ENCODE measurements at regions not wholly inside any gene's neighbourhood (a gene's known extent, or its start where the extent isn't known, plus 50 kb on each side); places are given as distances from the start of the nearest gene placed in this dataset.

DNA sequence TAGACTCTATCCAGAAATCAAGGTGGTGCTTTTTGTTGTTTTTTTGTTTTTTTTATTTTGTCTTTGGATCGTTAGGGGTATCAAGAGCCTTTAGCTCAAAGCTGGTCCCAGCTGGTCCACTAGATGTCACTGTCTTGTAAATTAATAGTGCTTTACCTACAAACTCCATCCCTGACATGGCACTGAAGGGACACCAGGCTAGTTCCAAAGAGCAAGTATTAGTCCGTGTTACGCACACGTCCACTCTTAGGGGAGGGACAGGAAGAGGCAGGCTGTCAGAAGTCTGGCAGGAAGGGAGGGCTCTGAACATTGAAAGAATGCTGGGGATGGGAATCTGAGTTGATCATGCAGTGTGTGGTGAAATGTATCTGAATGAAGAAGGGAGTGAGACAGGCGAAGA, 85.9 kb upstream of the CCBE1 start:
- Mint-ChIP-seq H3K4me3 (no peak overlapping the region), H3K36me3 (ENCODE audit: low read depth) (no peaks in the 10 kb centered on the region), H3K27ac (no peak overlapping the region), H3K4me1 (ENCODE audit: low read depth) (no peaks in the 10 kb centered on the region), H3K27me3 (ENCODE audit: low read depth) (peaks cover 8% of the 10 kb centered on the region), H3K9me3 (no peaks in the 10 kb centered on the region)

DNA sequence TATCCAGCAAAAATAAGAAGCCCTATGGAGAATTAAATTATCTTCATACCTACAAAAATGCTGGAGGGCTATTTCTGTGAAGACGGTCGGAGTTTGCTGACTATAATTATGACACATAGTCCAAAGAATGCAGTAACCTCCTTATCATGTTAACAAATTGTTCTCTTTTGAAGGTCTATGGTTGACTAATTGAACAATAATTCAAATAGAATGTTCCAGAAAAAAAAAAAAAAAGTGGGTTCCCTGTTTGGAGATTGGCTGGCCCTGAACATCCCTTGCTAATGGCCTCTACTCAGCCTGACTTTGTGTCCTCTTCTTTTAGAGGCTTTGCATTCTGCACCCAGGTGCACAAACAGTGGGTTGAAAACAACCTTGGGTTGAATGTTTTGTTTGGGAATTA, 82.8 kb upstream of the CCBE1 start:
- no peaks in the 10 kb centered on the region for H3K4me1 Mint-ChIP-seq (ENCODE audit: low read depth)
- H3K27me3 Mint-ChIP-seq (ENCODE audit: low read depth) = peaks cover 13% of the 10 kb centered on the region
- no peak overlapping the region for H3K27ac Mint-ChIP-seq
- no peak overlapping the region for H3K4me3 Mint-ChIP-seq
- H3K9me3 Mint-ChIP-seq = no peaks in the 10 kb centered on the region
- no peaks in the 10 kb centered on the region for H3K36me3 Mint-ChIP-seq (ENCODE audit: low read depth)

DNA sequence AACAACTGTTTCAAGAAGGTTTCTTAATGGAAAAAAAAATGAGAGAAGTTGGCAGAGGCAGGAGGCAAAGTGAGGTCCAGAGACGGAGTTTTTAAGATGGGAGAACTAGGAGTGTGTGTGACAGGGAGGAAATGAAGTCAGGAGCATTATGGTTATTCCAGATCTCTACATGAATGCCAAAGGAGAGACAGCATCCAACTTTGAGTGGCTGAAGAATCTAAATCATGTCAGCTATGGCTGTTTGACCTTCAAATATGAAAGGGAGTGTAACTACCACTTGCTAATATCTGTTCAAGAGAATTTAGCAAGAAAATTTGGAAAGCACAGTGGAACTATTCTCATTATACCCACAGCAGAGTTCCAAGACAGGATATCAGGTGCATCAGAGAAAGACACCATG, 81.2 kb upstream of the CCBE1 start:
- Mint-ChIP-seq H3K9me3 (no peaks in the 10 kb centered on the region), H3K27me3 (ENCODE audit: low read depth) (peaks cover 18% of the 10 kb centered on the region), H3K4me3 (no peak overlapping the region), H3K27ac (no peak overlapping the region), H3K36me3 (ENCODE audit: low read depth) (no peaks in the 10 kb centered on the region), H3K4me1 (ENCODE audit: low read depth) (no peaks in the 10 kb centered on the region)

DNA sequence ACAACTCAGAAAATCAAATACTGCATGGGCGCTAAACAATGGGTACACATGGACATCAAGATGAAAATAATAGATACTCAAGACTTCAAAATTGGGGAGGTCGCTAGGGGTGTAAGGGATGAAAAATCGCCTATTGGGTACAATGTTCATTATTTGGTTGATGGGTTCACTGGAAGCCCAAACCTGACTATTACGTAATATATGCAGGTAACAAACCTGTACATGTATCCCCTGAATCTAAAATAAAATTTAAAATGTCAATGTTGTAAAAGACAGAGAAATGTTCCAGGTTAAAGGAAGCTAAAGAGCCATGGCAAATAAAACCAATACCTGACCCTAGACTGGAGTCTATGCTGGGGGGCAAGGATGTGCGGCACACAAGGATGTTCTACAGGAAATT, 80.4 kb upstream of the CCBE1 start:
- no peaks in the 10 kb centered on the region for H3K9me3 Mint-ChIP-seq

GRCh38 chr18:59769129-59769865, 72.1 kb upstream of the CCBE1 start:
- Mint-ChIP-seq H3K4me3 (no peak overlapping the region), H3K36me3 (ENCODE audit: low read depth) (no peaks in the 10 kb centered on the region), H3K27me3 (ENCODE audit: low read depth) (peaks cover 8% of the 10 kb centered on the region), H3K9me3 (no peaks in the 10 kb centered on the region), H3K4me1 (ENCODE audit: low read depth) (no peaks in the 10 kb centered on the region), H3K27ac (no peak overlapping the region)

More for the DNA sequence above, 80.4 kb upstream of the CCBE1 start:
- H3K27ac Mint-ChIP-seq = no peak overlapping the region
- no peaks in the 10 kb centered on the region for H3K36me3 Mint-ChIP-seq (ENCODE audit: low read depth)
- H3K27me3 Mint-ChIP-seq (ENCODE audit: low read depth) = peaks cover 15% of the 10 kb centered on the region
- H3K4me1 Mint-ChIP-seq (ENCODE audit: low read depth) = no peaks in the 10 kb centered on the region
- no peak overlapping the region for H3K4me3 Mint-ChIP-seq

GRCh38 chr18:59768409-59768808, 71.2 kb upstream of the CCBE1 start:
- Mint-ChIP-seq H3K36me3 (ENCODE audit: low read depth) (no peaks in the 10 kb centered on the region), H3K4me3 (no peak overlapping the region), H3K9me3 (no peaks in the 10 kb centered on the region), H3K4me1 (ENCODE audit: low read depth) (no peaks in the 10 kb centered on the region), H3K27me3 (ENCODE audit: low read depth) (peaks cover 5% of the 10 kb centered on the region), H3K27ac (no peak overlapping the region)

GRCh38 chr18:59767732-59768131, 70.5 kb upstream of the CCBE1 start:
- Mint-ChIP-seq H3K27ac (no peak overlapping the region), H3K4me3 (no peak overlapping the region), H3K27me3 (ENCODE audit: low read depth) (peaks cover 4% of the 10 kb centered on the region), H3K4me1 (ENCODE audit: low read depth) (no peaks in the 10 kb centered on the region), H3K36me3 (ENCODE audit: low read depth) (no peaks in the 10 kb centered on the region), H3K9me3 (no peaks in the 10 kb centered on the region)

- no peaks in the 10 kb centered on the region for H3K27me3 Mint-ChIP-seq (ENCODE audit: low read depth)
- H3K36me3 Mint-ChIP-seq (ENCODE audit: low read depth) = no peaks in the 10 kb centered on the region
- H3K27ac Mint-ChIP-seq = no peak overlapping the region
- no peaks in the 10 kb centered on the region for H3K9me3 Mint-ChIP-seq
- no peak overlapping the region for H3K4me3 Mint-ChIP-seq
- no peaks in the 10 kb centered on the region for H3K4me1 Mint-ChIP-seq (ENCODE audit: low read depth)
These were observed 68.1 kb upstream of the CCBE1 start for GRCh38 chr18:59765343-59765742.

- H3K9me3 Mint-ChIP-seq = no peaks in the 10 kb centered on the region
- no peaks in the 10 kb centered on the region for H3K4me1 Mint-ChIP-seq (ENCODE audit: low read depth)
- no peaks in the 10 kb centered on the region for H3K27me3 Mint-ChIP-seq (ENCODE audit: low read depth)
- H3K27ac Mint-ChIP-seq = no peak overlapping the region
- no peak overlapping the region for H3K4me3 Mint-ChIP-seq
- no peaks in the 10 kb centered on the region for H3K36me3 Mint-ChIP-seq (ENCODE audit: low read depth)
These were observed 67.1 kb upstream of the CCBE1 start for GRCh38 chr18:59764281-59764680.

DNA sequence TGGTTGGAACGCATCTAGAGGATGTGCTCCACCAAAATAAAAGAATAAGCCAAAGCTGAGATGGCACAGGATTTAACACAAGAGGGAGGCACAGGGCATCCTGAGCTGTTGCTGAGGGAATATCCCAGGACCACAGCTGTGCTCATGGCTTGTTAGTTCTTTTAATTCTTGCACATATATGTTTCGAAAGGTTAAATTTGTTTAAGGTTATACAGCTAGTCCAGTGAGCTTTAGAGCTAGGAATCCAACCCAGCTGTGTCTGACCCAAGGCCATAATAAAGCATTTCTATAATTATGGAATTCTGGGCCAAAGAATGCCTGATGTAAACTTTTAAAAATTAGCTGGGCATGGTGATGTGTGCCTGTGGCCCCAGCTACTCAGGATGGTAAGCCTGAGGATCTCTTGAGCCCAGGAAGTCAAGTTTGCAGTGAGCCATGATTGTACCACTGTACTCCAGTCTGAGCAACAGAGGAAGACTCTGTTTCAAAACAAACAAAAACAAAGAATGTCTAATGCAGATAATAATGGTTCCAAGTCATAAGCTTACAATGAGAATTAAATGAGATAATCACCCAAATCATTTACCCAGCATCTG, 66.4 kb upstream of the CCBE1 start:
- Mint-ChIP-seq H3K27ac (no peak overlapping the region), H3K4me1 (ENCODE audit: low read depth) (no peaks in the 10 kb centered on the region), H3K36me3 (ENCODE audit: low read depth) (no peaks in the 10 kb centered on the region), H3K9me3 (no peaks in the 10 kb centered on the region), H3K4me3 (no peak overlapping the region), H3K27me3 (ENCODE audit: low read depth) (no peaks in the 10 kb centered on the region)

DNA sequence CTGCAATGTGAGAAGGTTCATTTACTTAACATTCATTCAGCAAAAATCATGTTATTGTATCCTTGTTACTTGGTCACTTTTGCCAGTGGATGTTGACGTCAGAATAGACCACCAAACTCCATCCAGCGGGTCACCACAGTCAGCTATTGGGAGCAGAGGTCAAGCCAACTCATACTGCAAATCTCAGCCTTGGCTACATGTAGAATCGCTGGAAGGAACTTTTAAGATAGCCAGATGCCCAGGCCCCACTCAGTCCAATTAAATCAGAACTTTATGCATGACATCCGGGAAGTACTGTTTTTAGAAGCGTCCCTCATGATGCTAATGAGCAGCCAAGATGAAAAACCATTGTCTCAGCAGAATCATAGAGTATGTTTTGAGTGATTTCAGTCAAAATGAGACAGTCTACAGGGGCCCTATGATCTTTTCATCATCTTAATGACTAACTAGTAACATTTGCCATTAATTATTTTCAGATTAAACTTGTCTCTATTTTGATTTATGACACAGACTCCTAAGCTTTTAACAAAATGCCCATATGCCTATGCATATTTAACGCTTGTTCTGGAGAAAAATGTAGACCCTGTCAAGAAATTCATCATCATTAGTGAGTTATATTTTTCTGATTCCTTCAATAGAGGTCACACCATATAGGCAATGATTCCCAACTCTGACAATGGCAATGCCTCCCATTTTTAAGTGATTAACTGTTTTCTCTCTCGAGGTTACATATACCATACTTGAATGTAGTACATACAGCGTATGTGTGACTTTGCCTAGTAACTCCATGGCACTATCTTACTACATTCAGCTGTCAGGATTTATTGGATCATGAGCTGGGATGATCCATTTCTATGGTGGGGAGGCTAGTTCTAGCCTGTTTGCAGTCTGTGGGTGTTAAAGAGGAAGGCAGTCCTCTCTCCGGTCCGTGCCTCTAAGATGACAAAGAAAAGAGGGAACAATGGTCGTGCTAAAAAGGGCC, 63.7 kb upstream of the CCBE1 start:
- H3K9me3 Mint-ChIP-seq = no peaks in the 10 kb centered on the region
- H3K4me1 Mint-ChIP-seq (ENCODE audit: low read depth) = no peaks in the 10 kb centered on the region
- H3K36me3 Mint-ChIP-seq (ENCODE audit: low read depth) = no peaks in the 10 kb centered on the region
- no peaks in the 10 kb centered on the region for H3K27me3 Mint-ChIP-seq (ENCODE audit: low read depth)
- no peak overlapping the region for H3K27ac Mint-ChIP-seq
- no peak overlapping the region for H3K4me3 Mint-ChIP-seq

DNA sequence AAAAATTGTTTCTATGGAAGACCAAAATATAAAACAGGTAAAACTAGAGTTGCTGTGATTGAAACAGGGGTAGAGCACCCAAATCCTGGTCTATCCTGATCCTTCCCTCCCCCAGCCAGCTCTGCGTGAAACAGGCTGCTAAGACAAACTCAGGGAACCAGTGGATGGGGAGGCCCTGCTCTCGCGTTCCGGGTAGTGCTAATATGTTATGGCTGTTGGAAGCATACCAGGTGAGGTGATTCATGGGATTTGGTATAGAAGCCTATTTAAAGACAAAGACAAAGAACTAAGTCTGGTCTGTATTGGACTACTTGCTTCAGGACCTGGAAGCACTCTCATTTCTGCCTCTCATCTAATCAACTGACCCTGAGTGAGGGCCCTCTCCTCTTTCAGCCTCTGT, 63.0 kb upstream of the CCBE1 start:
- Mint-ChIP-seq H3K36me3 (ENCODE audit: low read depth) (no peaks in the 10 kb centered on the region), H3K4me3 (no peak overlapping the region), H3K27ac (no peak overlapping the region), H3K27me3 (ENCODE audit: low read depth) (no peaks in the 10 kb centered on the region), H3K9me3 (no peaks in the 10 kb centered on the region), H3K4me1 (ENCODE audit: low read depth) (no peaks in the 10 kb centered on the region)

DNA sequence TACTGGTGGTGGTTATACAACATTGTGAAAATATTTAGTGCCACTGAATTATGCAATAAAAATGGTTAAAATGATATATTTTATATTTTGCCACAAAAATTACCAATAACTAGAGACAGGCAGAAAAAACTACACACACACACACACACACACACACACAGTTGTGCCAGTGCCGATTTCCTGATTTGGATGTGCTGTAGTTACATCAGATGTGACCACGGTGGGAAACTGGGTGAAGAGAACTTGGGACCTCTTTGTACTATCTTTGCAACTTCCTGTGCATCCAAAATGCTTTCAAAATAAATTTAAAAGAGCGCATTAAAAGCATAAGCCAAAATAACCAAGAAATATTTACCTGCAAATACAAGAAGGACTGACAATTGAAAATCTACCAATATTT, 61.6 kb upstream of the CCBE1 start:
- Mint-ChIP-seq H3K4me3 (no peak overlapping the region), H3K9me3 (no peaks in the 10 kb centered on the region), H3K27me3 (ENCODE audit: low read depth) (no peaks in the 10 kb centered on the region), H3K4me1 (ENCODE audit: low read depth) (no peaks in the 10 kb centered on the region), H3K27ac (no peak overlapping the region), H3K36me3 (ENCODE audit: low read depth) (no peaks in the 10 kb centered on the region)

DNA sequence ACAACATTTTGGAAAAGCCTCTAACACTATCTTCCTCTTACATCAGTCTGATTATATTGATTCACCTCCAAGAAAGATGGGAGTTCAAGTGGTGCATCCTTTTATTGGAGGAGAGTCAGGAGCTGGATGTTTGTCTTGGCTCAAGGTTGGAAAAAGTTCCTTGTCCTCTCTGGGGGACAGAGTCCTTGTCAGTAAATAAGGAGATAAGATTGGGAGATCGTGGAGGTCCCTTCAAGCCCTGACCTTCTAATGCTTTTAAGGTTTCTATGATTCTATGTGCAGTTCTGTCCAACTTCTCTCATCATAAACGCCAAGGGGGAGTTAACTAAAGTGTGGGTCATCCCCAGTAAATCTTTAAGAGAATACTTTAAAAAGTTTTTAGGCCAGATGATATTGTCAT, 60.9 kb upstream of the CCBE1 start:
- Mint-ChIP-seq H3K36me3 (ENCODE audit: low read depth) (no peaks in the 10 kb centered on the region), H3K4me1 (ENCODE audit: low read depth) (no peaks in the 10 kb centered on the region), H3K4me3 (no peak overlapping the region), H3K27me3 (ENCODE audit: low read depth) (no peaks in the 10 kb centered on the region), H3K9me3 (no peaks in the 10 kb centered on the region), H3K27ac (no peak overlapping the region)

DNA sequence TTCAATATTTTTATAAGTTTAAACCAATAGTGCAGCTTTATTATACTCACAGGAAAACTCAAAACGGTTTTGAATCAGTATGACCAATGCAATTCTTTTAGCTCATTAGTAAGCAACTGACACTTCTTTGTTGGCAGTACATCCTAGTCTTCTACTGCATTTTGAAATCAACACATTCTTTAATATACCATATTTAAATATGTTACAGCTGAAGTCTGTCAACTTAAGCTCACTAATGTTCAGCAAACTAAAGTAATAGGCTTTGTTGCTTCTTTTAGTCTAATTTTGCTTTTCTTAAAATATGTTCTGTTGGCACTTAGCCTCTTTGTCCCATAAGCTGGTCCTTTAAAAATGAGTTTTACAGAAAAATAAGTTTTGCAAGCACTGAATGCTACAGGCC, 55.4 kb upstream of the CCBE1 start:
- H3K4me3 Mint-ChIP-seq = no peak overlapping the region
- H3K4me1 Mint-ChIP-seq (ENCODE audit: low read depth) = no peaks in the 10 kb centered on the region
- H3K27me3 Mint-ChIP-seq (ENCODE audit: low read depth) = no peaks in the 10 kb centered on the region
- H3K27ac Mint-ChIP-seq = no peak overlapping the region
- H3K9me3 Mint-ChIP-seq = no peaks in the 10 kb centered on the region
- no peaks in the 10 kb centered on the region for H3K36me3 Mint-ChIP-seq (ENCODE audit: low read depth)
